Right forelimb (tissue), 1 donor: ENCODE measurements at regions not wholly inside any gene's neighbourhood (a gene's known extent, or its start where the extent isn't known, plus 50 kb on each side); places are given as distances from the start of the nearest gene placed in this dataset.
"Not testable (repeated sequence)": the region's sequence is repeated elsewhere in the genome, so short reads cannot be mapped to it uniquely, and the experiment has no call there.

Experiments used
- DNase-seq: peaks from one replicate; pipeline ENCODE4 v3.0.0-alpha.2; 2018

DNA sequence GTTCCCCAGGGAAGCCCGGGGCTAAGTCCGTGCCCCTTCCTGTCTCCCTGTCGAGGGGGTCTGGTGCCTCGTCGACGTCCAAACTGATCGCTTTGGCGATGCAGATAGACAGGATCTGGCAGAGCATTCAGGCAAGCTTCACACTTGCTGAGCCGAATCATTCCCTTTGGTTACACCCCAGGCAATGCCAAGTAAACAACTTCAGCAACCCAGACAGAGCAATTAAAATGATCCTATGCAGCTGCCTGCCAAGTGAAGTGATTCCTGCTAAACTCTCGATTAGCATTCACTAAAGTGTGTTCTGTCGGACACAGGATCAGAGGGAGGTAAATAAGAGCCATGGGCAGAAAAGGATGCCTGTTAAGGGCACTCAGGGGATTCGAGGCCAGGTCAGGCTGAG lies 108.2 kb upstream of the RAB12 start:
- DNase-seq = no peak

DNA sequence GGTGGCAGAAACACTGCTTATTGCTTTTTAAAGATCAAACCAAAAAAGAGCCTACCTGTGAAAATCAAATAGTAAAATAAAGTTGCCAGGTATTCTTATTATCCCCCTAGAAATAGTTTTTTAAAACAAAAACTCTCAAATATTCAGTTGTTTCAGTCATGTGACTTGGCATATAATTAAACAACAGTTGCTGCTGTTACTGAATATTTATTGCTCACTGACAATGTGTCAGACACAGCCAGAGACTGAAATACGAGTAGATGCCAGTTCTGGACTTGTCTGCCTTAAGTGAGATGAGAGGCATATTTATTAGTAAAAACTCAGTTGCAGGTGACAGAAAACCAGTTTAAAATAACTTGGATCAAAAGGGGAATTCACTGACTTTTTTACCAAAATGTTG lies 106.0 kb upstream of the RAB12 start:
- DNase-seq = no peak

DNA sequence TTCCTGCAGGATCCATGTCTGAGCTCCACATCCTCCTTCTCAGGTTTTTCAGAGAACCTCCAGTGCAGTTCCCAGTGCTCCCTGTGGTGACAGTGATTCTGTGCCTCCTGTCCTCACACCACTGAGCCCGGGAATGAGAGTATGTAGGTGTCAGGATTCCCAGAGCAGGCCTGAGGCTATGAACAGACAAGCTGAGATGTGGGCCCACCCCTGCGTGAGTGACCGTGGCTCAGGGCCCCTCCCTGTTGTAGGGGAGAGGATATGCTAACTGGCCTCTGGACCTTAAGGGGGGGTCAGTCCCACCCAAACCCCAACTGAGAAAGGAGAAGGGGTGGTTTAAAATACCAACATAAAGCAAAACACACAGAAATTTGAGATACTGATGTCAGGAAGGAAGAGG lies 104.8 kb upstream of the RAB12 start:
- no peak for DNase-seq

DNA sequence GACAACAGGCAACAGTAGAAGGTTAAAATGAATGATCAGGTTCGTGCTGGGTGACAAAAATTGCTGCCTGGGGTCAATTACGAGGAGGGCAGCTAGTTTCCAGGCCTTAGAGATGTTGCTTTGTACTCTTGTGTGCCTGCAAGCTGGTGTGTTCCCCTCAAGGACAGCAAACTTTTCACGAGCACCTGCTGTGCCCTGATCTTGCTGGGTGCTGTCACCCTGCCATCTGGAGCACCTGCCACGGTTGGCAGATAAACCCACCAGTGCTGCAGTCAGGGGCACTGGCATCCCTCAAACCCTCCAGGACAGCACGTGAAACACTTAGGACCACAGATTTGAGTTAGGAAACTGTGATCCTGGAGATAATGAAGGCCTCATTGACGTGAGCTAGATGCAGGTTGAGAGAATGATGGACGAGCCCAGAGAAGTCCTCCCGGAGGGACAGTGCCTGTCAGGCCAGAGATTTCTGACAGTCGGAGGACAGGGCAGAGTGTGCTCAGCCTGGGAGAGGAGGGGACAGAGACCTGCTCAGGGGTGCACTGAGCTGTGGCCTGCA lies 104.3 kb upstream of the RAB12 start:
- no peak for DNase-seq

DNA sequence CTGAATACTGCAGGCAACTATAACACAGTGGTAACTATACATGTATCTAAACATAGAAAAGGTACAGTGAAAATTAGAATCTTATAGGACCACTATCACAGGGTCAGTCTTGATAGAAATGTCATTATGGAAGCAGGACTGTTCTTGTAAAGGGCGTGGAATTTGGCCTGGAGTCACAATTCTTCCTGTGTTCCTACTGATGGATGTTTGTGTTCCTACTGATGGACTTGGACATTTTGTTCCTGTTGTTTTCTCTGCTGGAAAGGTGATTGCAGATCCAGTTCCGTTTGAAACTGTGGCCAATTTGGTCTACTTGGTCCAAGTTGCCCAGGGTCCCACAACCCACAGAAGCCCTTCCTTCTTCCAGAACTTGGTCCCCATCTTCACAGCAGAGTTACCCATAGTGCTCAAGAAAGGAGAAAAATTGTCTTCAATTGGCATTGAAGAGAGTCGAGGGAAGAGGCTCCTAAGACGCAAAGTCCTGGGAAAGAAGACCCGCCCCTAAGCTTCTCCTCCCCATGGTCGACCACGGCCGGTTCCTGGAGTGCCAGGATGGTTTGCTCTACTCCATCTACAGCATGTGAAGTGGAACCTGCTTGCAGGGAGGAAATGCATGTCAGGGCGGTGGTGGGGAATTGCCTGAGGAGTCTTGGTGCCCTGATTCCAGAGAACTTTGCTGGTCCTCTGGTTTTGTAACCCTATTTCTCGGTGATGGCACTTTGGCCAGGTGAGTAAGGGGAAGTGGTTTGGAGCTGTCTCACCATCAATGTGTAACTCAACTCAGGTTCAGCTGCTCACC lies 102.8 kb upstream of the RAB12 start:
- DNase-seq = no peak

DNA sequence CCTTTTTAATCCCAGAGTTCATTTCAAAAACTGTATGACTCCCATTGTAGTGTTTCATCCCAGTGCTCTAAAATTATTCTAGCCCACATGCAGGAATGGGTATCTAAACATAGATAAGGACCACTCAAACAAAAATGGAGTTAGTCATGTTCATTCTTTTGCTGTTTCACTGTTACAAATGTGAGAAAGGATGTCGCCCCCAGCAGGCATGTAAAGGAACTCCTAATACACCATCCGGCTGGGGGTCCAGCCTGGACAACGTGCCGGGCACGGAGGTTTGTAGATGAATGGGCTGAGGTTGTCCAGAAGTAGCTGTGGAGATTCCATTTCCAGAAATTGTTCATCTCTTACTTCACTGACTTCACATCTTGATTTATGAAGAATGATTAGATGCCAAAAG lies 101.9 kb upstream of the RAB12 start:
- no peak for DNase-seq

DNA sequence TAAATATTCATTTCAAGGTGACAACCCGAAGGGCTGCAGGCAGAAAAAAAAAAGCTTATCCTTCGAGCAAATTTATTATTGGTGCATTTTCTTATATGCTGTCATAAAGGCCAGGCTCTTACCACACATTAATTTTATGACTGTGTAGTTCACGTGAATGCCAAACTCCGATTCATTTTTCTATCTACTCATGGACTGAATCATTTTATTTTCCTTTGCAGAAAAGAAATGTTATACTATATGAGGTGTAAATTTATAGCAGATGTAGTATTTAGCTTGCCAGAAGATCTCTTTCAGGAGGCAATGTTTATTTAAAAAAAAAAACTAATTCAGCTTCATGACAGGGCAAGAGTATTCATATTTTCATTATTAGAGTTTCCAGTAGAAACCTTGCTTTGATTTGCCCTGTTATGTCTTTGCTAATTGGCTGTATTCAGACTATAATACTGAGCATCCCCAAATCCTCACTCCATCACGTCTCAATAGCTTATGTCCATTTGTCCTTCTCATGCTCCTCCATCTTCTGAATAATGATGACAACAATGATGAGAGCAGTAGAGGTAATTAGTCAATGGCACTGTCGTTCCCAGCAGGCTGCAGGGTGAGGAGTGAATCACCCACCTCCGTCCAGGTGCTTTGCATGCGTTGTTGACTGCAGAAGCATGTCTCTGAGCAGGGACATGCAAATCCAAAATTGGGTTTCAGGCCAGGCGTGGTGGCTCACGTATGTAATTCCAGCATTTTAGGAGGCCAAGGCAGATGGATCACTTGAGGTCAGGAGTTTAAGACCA lies 101.1 kb upstream of the RAB12 start:
- no peak for DNase-seq

DNA sequence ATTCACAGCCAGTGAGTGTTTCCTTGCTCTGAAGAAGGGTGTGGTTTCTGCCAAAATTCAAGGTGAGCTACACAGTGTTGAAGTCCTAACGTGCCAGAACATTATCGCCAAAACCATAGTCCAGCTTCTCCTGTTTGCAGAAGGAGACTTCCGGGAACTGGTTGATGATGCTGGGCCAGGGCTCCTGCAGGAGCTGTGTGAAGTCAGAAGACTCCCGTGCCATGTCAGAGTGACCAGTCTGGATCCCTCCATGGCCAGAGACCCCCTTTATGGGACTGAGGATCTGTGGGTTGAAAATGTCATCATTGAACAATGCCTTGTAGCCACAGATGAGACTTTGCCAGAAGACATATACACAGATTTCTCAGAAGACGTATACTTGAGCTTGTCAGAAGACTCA lies 96.0 kb upstream of the RAB12 start:
- no peak for DNase-seq

DNA sequence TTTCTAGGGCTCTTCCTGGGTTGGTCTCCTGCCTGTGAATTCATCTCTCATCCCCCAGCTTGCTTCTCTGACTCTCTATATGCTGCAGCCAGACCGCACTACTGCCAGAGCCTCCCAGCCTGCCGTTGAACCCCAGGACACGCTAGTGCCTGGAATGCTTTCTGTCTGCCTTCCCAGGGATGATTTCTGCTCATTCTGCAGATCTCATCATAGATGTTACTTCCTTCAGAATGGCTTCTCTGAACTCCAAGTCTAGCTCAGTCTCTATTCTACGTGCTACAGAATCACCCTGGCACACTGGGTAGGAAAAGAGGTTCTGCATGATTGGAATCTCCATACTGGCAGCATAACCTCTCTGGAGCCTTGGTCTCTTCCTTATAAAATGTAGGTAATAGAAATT lies 94.8 kb upstream of the RAB12 start:
- no peak for DNase-seq

DNA sequence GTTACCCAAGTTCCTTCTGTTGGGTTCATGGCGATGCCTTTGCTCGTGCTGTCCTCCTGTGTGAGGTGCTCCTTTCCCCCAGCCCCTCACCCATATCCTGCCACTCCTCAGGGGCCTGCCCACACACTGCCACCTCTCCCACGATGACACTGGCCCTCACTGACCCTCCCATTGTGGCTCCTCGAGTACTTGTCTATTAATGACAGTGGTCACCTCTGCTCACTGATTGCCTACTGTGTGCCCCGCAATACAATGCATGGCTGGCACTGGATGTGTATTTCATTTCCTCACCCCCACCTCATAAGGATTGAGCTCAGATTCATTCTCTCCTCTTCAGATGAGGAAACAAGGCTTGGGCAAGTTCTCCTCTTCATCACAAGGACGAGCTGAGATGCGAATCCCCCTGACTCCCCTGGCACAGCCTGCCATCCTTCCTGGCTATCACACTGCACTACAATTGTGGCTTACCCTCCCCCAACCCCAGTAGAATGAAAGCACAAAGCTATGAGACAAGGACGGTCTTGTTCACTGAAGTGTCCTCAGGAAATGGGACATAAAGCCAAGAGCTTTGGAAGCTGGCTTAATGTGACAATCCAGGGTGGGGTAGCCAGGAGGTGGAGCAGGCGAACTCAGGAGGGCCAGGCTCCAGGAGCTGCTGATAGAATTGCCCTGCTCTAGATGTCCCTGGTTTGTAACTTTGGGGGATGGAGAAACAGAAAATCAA lies 93.9 kb upstream of the RAB12 start:
- DNase-seq = no peak

DNA sequence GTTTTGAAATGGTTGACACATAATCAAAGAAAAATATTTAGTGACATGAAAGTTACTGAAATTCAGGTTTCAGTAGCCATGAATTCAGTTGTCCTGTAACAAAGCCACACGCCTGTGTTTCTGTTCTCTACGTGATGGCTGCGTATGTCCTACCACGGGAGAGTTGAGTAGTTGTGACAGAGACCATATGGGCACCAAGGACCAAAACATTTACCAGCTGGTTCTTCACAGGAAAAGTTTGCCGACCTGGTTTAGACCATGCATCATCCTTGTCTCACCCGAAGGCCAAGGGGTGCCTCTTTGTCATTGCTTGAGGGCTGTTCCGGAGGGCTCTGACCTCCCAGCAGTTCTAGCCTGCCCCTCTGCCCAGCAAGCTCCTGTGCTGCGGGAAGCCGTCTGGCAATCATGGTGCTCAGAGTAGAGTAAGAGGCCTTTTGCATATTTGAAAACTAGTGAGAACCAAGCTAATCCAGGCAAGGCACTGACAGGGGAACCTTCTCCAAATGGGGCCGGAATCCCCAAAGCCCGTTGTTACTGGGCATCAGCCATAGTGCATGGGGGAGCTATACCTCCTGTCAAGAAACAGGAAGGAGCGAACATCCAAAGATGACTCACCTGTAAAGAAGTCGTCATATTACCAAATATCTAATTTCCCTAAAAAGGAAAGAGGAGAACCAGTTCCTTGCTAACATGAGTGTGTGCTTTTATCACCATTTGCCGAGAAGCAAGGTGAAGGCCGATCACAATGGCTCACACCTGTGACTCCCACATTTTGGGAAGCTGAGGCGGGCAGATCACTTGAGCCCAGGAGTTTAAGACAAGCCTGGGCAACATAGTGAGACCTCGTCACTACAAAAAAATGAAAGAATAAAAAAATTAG lies 92.6 kb upstream of the RAB12 start:
- DNase-seq = no peak

DNA sequence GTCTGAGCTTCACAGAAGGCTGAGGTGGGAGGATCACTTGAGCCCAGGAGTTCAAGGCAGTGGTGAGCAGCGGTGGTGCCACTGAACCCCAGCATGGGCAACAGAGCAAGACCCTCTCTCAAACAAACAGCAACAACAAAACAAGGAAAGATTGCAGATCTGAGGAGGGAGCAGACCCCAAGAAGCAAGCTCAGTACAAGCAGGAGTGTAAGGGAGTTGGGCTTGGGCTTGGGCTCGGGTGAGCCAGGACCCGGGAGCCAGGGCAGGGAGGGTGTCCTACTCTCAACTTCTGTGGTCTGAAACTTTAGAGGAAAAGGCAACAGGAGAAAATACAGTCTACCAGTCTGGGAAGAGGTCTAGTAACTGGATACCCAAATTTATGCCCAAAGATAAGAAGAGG lies 92.0 kb upstream of the RAB12 start:
- no peak for DNase-seq

DNA sequence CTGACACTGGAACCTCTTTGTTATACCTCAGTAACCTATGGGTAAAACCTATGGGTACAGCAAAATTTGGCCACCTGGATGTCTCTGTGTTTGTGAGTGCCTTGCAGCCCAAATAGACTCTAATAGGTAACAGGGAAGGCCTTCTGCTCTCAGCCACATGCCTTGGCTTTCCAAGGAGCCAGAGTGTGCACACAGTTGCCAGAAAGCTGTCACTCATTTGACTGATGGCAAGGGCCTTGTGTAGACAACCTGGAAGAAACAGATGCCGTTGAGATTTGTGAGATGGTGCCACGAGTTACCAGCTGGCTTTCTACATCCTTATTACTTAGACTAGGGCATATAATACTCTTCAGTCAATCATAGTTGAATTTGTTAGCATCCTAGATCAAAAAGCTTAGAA lies 90.1 kb upstream of the RAB12 start:
- DNase-seq = no peak

DNA sequence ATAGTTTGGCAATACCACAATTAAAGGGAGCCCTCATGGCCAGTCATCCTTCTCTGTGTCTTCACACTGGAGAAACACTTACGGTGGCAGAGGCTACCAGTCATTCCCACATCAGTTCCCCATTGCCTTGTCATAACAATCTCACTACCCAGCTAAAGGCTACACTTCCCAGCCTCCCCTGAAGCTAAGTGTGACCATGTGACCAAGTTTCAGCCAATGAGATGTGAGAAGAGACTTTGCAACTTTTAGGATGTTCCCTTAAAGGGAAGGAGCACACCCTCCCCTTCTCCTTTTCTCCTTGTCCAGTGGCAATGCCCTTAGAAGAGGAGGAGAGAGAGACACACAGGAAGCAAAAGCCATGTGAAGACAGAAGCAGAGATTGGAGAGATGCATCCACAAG lies 89.0 kb upstream of the RAB12 start:
- no peak for DNase-seq

DNA sequence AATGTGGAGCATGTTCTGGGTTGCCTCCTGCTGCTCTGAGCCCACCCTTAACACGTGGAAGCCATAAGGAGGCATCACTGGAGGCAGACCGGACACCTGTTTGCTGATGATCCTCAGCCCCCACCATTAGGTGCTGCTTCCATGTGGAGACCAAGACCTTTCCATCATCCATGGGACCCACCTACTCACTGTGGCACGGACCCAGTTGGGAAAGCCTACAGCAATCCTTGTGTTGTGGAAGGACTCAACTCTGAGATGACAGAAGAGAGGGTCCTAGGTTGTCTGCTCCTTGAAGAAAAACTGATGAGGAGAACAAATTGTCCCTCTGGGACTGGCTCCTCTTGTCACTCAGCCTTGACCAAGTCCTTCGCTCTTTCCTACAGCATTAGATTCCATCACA lies 86.5 kb upstream of the RAB12 start:
- DNase-seq = no peak

DNA sequence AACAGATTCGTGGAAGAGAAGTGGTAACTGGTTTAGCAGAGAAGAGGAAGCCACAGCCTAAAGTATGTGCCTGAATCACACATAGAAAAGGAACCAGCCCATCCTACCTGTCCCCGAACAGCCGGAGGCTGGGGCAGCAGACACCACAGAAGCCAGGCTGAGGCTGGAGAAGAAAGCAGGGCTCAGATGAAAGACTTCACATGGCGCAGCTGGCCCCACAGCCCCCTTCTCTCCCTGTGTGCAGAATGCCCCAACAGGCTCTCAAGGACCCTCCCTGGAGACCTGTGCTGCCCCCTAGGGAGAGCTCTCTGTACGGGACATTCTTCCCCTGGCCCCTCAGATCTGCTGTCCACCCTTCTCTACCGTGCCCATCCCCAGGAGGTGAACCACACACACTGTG lies 83.5 kb upstream of the RAB12 start:
- DNase-seq = no peak

DNA sequence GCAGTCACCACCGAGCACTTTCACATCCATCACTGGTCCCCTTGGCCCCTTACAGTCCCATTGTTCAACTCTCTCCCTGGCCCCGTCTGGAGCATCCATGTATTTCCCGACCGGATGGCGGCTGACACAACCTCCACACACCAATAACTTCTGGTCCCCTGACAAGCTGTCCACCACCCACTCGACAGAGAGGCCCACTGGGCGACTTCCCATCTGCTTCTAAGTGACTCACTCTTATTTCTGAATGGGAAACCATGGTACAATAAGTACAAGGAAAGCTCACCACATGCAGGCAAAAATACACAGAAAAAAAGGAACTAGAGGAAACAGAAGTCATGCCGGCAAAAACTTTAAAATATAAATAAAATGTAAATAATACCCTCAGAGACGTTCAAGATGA lies 82.9 kb upstream of the RAB12 start:
- no peak for DNase-seq

DNA sequence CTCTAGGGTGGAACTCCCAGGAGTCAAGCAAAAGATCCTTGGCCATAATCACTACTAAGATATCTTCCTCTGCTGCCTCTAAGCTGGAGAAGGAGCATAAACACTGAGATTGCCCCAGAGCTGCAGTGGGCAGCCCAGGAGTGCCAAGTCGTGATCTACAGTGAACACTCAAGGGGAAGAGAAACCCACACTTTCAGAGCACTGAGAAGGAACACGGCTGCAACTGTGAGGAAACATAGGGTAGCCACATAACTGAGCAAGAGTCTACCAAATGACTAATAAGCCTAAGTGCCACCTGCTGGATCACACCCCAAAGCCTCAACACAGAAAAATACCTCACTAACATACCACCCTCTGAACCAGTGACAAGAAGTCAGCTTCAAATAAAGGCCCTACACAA lies 79.6 kb upstream of the RAB12 start:
- no peak for DNase-seq

DNA sequence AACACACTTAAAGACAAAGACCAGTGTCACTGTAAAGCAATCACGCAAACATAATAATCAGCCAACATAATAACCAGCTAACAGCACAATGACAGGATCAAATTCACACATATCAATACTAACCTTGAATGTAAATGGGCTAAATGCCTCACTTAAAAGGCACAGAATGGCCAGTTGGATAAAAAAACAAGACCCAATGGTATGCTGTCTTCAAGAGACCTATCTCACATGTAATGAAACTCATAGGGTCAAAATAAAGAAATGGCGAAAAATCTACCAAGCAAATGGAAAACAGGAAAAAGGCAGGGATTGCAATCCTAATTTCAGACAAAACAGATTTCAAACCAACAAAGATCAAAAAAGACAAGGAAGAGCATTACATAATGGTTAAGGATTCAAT lies 78.2 kb upstream of the RAB12 start:
- not testable (repeated sequence) for DNase-seq

DNA sequence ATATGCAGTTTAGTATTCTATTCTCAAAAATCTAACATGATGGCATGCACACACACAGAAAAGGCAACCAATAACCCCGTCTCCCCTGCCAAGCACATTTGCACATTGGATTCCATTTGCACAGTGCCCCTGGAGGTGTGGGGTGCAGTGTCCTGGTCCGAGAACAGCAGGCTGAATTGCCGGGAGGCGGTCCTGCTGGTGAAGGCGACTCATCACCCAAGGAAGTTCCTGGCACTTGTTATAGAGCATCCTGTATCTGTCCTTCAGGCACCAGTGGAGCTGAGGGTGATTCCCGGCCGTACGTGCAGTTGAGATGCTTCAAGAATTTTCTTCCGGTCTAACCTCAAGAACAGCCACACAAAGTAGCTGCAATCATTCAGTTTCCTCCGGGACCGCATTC lies 73.0 kb upstream of the RAB12 start:
- no peak for DNase-seq

DNA sequence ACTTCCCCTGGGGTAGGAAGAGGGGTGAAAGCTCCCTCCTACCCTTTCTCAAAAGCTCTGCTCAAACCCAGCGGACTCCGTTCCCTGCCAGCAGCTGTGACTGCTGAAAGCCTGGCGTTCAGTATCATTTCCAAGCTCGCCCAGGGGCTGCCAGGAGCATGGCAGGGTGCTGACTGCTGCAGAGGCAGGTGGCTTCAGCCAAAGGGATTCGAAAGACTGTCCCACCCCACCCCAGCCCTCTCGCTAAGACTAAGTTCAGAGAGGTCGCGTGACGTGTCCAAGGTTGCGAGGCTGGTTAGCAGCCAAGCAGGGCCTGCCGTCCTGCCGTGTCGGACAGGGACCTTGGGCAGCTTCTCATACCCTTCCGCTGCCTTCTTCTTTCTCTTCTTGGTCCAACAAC lies 72.3 kb upstream of the RAB12 start:
- no peak for DNase-seq

DNA sequence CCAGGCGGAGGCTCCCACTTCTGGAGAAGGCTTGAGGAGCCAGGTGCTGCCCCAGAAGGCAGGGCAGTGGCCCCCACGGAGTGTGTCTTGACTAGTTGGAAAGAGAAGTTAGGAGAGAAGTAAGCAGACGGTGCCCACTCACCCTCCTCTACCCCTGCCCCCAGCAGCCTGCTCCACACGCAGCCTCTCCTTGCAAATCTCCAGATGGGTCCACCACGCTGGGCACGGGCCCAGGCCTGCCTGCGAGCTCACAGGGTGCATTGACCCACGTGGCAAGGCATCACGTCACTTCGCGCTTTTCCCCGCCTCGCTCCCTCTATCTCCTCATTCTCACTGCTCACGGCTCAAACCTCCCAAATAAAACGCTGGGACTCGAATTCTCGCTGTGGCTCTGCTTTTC lies 71.8 kb upstream of the RAB12 start:
- no peak for DNase-seq

DNA sequence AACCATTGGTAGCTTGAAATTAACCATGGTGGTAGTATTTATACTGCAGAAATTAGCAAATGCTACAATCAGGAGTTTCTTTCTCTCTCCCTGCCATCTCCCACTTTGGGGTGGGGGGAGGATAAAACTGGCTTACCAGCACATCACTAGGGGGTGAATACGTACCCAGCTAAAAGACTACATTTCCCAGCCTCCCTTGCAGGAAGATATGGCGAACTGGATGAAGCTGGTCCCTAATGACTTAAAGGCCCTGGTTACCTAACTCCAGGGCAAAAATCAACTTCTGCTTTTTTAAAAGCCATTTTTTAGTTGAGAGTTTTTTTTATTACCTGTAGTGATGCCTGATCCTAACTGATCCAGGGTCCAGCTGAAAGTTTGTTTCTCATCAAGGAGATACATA lies 70.3 kb upstream of the RAB12 start:
- DNase-seq = no peak
